GM21723 (cell line): ENCODE measurements at regions not wholly inside any gene's neighbourhood (a gene's known extent, or its start where the extent isn't known, plus 50 kb on each side); places are given as distances from the start of the nearest gene placed in this dataset.
"Not testable (repeated sequence)": the region's sequence is repeated elsewhere in the genome, so short reads cannot be mapped to it uniquely, and the experiment has no call there.

ENCODE experiments used
- ATAC-seq: cut with Tn5 transposase; IDR thresholded peaks from one replicate; pipeline ENCODE4 v1.9.1; 2021; ENCODE audit warnings: mild to moderate bottlenecking, moderate library complexity; ENCODE audit not compliant: unreplicated experiment

DNA sequence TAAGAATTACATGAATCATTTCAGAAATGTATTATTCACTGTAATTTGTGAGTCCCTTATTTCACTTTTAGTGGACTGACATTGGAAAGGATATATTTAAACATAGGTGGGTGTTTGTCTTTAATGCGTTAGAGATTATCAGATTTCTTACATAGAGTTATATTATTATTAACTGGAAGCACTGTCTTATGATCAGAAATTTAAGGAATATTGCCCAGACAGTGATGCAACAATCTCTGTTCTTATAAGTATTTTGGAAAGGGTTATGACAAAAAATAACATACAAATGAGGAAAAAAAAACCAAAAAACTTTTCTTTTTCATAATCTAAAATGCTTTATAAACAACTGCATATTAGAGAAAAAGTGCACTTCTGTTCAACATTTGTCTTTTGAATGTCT lies 836.6 kb downstream of the SLC6A15 start:
- ATAC-seq, result no peak

DNA sequence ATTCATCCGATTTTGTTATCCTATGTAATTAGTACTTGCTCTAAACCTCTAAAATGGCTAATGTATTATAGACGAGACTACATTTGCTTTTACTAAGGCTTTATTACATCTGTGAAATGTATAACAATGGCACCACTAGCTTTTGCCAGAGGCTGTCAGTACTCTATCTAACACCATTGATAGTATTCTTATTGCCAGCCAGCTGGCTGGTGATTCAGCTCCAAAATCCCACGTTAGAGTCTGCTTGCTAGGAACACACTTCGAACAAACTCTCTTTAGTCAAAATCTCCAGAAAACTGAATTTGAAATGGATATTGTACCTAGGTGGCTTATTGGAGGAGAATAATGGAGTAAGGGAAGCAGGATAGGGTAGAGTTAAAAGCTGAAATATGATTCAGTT lies 839.2 kb downstream of the SLC6A15 start:
- no peak for ATAC-seq

DNA sequence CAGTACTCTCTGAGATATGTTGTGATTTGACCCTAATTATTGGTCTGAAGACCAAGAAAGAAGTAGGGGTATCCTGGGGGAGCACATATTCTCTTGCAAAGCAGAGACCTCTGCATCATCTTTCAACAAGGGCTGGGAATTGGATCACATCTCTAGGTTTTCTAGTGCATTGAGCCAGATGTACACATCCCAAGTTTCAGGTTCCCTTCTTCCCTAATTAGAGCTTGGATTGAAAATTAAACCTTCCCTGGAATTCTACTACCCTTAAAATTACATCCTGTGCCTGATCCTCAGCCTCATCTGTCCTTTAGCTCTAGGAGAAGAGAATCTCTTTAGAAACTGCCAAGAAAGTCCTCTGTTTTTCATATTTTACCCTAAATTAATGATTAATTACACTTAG lies 839.6 kb downstream of the SLC6A15 start:
- no peak for ATAC-seq

DNA sequence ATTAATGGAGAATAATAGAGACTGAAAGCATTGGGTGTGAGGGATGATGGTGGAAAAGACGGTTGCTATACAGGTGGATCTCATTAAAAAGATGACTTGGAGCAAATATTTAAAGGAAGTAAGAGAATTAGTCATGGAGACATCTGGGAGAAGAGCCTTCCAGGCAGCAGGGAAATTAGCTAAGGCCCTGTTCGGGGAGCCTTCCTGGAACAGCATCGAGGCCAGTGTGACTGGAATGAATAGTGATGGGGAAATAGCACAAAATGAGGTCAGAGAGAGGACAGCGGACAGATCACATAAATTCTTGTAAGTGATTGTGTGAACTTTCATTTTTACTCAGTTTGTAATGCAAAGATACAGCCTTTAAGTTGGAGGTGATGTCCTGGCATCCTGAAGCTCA lies 842.3 kb downstream of the SLC6A15 start:
- ATAC-seq, result no peak

DNA sequence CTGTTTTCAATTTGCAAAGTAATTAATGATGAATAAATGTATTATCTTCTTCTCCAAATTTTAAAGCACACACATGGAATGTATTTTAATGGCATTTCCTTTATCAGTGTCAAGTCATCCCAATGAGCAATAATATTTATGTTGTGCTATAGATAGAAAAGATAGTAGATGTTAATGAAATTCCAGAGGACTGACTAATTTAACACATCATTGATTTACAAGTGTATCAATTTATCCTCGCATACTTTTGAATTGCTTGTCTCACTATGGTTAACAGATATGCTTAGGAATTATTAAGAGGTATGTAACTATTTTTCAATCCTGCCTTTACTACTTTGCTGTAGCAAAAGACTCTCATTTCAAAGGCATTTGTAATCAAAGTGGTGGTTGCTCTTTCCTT lies 842.9 kb downstream of the SLC6A15 start:
- ATAC-seq, result no peak

DNA sequence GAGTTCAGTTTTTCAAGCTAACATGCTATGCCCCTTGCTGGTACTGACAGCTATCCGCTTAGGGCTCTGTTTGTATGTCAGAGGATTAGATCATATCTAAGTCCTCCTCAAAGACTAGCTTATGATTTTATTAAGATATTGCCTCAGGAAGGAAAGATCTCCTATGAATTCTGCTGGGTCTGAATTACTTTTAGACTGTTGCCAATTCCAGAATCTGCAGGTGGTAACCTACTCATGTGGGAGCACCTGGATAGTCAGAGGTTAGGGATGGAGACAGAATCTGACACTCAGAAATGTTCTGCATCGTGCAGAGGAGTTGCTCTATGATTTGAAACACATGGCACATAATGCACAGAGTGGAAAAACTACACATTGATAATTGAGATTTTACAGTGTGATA lies 843.4 kb downstream of the SLC6A15 start:
- ATAC-seq, result no peak

DNA sequence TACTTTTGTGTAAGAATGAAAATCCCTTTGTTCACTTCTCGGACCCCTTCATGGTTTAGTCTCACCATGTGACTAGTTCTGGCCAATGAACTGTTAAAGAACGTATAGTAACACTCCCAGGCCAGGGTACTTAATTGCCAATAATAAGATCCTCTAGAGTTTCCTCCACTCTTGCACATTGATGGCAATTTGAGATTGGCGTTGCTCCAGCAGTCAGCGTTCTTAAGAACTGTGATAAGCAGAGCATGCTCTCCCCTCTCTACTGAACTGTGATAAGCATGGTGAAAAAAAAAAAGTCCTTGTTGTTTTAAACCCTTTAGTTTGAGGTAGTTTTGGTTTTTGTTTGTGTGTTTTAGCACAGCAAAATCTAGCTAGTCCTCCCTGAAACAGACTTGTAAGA lies 854.5 kb downstream of the SLC6A15 start:
- ATAC-seq, result no peak

DNA sequence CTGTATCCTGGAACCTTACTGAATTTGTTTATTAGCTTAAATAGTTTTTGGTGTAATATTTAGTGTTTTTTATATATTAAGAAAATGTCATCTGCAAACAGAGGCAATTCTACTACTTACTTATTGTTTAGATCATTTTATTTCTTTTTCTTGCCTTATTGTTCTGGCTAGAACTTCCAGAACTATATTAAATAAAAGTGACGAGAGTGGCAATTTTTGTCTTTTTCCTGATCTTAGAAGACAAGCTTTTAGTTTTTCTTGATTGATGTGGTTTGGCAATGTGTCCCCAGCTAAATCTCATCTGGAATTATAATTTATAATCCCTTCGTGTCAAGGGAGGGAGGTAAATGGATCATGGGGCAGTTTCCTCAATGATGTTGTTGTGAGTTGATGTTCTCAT lies 857.8 kb downstream of the SLC6A15 start:
- ATAC-seq, result no peak

DNA sequence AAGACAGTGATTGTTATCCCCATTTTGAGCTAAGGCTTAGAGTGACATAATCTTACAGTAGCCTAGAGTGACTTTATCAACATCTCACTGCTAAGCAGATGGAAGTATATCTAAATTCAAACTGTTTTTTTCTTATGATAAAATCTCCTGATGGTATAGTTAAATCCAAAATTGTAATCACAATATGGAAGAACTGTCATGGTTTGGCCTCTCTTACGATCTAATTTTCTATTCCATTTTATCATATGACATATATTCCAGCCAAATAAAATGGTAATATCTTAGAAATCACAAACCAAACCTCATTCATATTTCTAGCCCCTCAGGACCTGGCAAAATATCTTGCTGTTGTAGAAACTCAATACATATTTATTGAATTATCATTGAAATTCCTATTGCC lies 864.7 kb downstream of the SLC6A15 start:
- no peak for ATAC-seq

DNA sequence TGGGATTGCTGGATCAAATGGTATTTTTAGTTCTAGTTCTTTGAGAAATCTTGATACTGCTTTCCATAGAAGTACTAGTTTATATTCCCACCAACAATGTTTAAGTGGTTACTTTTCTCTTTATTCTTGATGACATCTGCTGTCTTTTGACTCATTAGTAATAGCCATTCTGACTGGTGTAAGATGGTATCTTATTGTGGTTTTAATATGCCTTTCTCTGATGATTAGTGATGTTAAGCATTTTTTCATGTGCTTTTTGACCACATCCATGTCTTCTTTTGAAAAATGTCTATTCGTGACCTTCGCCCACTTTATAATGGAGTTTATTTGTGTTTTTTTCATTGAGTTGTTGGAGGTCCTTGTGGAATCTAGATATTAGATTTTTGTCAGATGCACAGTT lies 865.7 kb downstream of the SLC6A15 start:
- ATAC-seq, result no peak

DNA sequence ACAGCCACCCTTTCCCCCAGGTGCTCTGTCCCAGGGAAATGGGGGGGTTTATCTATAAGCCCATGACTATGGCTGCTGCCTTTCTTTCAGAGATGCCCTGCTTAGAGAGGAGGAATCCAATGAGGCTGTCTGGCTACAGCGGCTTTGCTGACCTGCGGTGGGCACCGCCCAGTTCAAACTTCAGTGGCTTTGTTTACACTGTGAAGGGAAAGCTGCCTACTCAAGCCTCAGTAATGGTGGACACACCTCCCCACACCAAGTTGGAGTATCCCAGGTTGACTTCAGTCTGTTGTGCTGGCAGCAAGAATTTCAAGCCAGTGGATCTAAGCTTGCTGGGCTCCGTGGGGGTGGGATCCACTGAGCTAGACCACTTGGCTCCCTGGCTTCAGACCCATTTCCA lies 869.2 kb downstream of the SLC6A15 start:
- ATAC-seq, result no peak

DNA sequence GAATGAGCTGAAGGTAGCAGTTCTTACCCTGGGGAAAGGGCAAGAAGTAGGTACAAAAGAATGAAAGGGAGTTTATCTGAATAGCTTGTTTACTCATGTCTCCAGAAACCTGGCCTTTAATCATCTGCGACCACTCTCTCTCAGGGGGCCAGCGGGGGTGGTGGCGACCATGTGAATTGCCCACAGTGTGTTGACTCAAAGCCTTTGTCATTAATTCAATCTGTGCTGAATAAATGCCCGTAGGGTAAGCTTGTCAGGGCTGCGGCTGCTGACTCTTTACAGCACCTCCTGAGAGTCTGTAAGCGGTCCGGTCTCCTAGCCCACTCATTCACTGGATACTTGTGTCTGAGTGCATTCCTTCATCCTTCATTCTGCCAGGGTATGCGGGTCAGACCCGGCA lies 874.4 kb downstream of the SLC6A15 start:
- no peak for ATAC-seq

DNA sequence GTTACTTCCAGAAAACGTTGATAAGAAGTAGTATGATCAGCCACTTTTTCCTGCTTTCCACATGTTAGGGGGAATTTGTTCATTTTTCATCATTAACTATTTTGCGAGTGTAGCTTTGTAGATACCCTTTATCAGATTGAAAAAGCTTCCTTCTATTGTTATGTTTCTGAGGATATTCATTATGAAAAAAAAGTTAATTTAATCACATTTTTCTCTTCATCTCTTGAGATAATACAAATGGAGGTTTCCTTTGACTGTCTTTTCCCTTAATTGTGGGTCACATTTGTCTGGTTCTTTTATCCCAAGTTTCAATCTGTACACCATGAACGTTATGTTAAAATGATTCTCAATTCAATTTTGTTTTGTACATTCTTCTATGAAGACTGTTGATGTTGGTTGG lies 875.7 kb downstream of the SLC6A15 start:
- no peak for ATAC-seq

DNA sequence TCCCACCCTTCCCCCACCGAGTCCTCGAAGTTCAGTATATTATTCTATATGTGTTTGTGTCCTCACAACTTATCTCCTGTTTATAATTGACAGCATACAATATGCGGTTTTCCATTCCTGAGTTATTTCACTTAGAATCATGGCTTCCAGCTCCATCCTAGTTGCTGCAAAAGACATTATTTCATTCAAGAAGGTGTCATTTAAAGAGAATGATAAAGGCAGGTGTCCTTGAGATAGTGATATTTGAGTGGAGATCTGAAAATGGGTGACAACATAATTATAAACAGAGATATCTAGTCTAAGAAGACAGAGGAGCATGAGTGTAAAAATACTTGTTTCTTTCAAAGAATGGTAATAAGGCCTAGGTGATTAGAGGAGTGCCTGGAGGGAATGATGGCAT lies 876.8 kb downstream of the SLC6A15 start:
- ATAC-seq, result no peak

DNA sequence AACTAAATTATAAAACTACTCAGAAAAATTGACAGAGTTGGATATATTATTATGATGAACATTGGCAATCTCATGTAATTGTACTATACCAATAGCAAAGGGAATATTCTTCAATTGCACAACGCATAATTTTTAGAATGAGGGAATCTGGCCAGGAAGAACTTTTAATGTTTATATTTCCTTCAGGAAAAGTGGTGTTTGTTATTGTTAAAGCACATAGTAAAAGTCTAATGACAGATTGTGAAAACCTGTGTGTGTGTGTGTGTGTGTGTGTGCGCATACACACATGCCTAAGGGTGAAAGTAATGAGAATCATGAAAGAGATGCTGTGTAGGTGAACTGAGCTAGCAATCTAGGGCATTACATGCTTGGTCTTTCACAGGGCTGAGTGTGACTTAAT lies 877.7 kb downstream of the SLC6A15 start:
- no peak for ATAC-seq

DNA sequence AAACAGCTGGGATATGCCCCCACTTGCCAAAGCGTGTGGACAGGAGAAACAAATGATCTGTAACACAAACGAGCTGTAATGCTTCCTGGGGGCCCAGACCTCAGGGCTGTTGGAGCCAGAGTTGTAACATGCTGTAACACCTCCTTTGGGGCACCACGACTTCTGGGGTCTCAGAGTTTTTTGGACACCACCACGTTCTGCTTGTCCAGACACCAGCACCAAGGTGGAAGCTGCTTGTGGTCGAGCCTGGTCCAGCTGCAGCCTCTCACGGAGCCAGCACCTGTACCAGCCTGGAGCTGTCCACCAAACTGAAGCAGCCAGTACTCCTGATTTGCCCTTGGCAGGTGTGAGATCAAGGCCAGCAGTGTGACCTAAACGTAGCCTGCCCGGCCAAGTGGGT lies 879.4 kb downstream of the SLC6A15 start:
- no peak for ATAC-seq

DNA sequence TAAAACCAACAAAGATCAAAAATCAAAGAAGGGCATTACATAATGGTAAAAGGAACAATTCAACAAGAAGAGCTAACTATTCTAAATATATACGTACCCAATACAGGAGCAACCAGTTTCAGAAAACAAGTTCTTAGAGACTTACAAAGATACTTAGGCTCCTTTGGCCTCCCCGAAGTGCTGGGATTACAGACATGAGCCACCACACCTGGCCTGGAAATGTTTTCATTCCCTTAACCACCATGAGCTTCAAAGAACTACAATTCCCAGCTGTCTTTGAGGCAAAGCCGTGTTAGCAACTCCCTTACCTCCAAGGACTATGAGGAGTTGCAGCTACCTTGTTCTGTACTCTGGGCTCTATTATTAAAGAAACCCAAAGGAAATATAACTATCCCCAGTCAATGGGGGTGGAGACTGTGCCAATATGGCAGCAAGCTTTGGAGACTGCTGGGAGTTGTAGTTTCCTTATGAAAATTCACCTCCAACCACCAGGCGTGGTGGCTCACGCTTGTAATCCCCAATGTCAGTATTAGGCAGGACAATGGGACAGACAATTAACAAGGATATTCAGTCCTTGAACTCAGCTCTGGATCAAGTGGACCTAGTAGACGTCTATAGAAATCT lies 893.9 kb downstream of the SLC6A15 start:
- not testable (repeated sequence) for ATAC-seq

DNA sequence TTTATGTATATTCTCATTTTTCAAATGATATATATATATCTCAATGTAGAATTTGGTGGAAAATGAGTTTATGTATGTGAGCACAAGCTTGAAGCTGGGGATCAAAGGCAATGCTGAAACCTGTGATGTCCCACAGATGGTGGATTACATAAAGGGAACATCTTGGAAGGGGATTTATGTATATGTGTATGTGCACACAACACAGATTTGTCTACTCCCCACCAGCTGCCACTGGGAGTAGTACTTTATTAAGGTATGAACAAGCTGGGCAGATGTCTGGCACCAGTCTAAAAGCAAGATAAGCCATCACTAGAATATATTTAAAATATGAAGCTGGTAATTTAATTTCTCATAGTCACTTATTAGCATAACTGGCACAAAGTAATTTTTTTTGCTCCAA lies 895.6 kb downstream of the SLC6A15 start:
- ATAC-seq, result no peak

DNA sequence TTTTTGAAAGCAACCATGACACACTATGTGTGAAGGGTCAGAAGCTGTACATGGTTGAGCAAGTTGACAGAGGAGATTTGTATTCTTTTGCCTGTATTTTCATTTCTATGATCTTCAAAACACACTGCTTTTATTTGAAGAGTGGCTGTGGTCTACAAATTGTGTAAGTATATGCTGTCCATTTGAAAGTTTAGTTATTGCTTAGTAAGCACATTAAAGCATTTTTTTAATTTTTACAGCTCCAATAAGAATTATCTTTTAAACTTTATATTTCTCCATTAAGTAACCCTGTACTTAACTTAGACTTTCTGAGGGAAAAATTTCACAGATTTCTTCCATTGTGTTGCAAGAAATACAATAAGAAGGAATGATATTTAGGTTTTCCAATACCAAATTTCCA lies 915.2 kb downstream of the SLC6A15 start:
- no peak for ATAC-seq

DNA sequence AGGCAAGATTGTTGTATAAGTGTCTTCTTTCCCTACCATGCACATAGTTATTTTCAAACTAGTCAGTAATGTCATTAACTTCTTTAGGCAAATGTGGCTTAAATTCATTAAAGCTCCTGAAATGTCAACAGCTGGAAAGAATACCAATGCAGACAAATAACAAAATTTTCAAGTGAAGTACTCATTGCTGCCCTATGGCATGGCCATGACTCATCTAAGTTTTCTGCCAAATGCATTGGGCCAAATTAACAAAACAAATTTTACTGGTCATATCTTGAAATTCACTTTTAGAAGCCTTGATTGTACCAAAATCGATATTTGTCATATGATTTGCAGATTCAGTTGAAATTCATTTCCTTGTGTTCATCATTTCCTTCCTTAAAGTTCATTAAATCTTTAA lies 915.9 kb downstream of the SLC6A15 start:
- ATAC-seq, result no peak

DNA sequence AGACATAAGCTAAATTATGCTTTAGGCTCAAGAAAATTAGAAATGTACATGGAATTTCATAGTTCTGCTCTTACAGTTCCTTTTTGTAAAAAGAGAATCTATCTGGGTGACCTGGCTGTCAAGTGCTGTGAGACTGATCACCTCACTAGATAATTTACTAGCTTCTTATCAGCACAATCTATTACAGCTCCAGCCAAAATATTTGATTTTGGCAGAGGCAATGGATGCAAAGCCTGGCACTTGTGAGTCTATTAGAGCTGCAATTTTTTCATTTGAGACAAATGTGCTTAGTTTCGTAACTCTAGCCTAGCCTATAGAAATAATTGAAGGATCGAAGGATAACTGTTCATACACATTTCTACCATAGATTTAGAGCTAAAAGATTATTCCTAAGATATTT lies 927.5 kb downstream of the SLC6A15 start:
- ATAC-seq, result no peak

DNA sequence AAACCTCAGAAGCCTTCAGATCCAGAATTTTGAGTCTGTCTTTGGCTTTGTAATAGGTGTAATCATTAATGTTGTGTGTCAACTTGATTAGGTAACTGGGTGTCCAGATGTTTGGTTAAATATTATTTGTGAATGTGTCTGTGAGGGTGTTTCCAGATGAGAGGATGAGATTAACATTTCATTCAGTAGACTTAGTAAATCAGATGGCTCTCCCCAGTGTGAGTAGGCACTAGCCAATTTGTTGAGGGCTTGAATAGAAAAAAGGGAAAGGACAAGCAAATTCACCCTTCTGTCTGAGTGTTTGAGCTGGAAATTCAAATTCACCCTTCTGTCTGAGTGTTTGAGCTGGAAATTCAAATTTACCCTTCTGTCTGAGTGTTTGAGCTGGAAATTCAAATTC lies 932.2 kb downstream of the SLC6A15 start:
- ATAC-seq, result no peak

DNA sequence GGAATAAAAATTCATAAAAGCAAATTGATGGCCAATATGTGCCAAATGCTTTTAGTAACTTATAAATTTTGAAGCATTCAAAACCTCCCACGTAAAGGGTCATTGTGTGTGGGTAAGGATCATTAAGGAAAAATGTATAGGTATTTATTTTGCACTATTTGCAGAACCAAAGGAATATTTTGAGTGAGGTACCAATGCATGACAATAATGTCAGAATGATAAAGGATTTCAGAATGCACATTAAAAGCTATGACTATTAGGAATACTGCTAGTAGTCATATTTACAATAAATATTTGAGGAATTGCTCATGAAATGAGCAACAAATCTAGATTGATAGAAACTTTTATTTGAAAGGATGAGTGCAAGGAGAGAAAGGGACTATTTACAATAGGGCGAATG lies 932.8 kb downstream of the SLC6A15 start:
- ATAC-seq, result no peak

DNA sequence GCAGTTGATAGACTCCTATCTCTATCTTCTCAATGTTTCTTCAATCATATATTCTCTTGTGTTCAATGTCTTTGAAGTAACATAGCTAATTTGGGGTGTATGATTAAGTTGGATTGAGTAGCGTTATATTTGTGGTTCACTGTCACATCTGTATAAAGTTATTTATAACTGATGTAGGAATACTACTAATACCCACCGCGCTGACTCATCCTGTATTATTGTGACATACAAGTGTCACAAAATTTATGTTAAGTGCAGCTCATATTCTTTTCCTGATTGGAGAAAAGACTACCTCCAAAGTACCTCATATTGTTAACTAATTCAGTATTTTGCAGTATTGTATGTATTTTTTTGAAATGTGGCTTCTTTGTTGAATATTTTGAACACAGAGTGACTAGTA lies 940.8 kb downstream of the SLC6A15 start:
- ATAC-seq, result no peak
